ENCODE measurements at regions not wholly inside any gene's neighbourhood (a gene's known extent, or its start where the extent isn't known, plus 50 kb on each side); places are given as distances from the start of the nearest gene placed in this dataset.

DNA sequence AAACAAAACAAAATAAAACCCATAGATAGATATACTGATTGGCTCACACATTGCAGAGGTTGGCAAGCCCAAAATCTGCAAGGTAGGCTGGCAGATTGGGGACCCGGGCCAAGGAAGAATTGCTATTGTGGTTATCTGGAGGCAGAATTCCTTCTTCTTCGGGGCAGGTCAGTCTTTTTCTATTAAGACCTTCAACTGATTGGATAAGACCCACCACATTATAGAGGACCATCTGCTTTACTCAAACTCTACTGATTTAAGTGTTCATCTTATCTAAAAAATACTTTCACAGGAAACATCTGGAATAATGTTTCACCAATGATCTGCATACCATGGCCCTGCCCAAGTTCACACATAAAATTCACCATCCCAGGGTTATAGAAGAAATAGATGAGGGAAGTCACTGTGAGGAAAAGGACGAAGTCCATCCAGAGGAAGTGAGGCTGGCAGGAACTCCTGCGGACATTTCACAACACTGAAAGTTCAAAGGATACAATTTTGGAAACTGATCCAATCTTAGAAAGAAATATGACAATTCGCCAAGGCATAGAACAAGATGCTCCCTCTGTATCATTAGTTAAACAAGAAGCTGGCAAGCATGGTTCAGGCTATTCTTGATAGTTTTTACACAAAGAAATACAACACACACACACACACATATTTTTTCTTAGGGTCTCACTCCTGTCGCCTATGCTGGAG is 127.6 kb upstream of the MED13L start:
- no peak for DNase-seq

DNA sequence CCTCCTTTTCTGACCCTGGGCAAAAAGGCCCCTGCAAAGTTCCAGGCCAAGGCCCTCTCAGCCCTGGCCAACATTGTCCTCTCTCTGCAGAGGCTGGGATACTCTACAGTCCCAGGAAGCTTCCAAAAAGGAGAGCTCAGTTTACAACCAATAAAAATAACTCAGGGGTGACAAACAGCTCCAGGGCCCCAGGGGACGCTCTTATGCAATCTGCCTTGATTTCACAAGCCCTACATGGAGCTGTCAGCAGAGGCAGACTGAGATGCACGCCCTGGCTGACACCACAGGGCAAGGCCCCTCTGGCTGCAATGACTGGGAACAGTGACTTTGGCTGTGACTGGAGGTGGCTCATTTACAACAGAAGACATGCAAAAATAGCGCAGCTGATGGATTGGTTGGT is 129.0 kb upstream of the MED13L start:
- no peak for DNase-seq

DNA sequence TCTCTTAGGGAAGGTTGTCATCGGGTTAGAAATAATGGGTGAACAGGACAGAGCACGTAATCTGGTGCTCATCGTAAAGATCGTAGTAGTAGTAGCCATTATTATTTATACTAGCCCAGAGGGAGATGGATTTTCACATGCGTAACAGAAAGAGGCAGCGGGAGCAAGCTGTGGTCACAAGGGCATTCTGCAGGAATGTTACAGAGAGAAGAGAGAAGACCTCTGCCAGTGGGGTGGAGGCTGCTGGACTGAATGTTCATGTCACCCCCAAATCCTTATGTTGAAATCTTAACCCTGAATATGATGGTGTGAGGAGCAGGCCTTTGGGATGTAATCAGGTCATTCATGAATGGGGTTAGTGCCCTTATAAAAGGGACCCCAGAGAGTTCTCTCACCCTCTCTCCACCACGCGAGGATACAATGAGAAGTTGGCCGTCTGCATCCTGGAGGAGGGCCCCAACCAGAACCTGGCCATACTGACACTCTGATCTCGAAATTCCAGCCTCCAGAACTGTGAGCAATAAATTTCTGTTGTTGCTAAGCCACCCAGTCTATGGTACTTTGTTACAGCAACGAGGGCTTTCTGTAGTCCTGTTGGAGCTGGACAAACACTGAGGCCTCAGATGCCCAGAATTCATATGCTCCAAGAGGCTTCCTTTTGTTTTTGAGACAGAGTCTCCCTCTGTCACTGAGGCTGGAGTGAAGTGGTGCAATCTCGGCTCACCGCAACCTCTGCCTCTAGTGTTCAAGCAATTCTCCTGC is 131.2 kb upstream of the MED13L start:
- no peak for DNase-seq

- DNase-seq: no peak
These were observed 134.5 kb upstream of the MED13L start for GRCh38 chr12:116411977-116412376.

DNA sequence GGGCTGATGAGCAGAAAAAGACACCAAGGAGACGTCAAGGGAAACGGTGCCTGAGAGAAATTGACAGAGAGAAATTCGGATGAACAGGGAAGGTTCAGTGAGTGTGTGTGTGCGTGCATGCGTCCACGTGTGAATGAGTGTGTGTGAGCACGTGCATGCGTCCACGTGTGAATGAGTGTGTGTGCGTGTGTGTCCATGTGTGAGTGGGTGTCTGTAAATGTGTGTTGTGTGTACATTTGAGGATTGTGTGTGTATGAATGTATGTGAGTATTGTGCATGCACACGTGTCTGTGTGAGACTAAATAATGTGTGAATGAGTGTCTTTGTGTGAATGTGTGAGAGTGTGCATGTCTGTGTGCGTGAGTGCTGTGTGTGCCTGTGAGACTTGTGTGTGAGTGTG is 137.4 kb upstream of the MED13L start:
- no peak for DNase-seq

DNA sequence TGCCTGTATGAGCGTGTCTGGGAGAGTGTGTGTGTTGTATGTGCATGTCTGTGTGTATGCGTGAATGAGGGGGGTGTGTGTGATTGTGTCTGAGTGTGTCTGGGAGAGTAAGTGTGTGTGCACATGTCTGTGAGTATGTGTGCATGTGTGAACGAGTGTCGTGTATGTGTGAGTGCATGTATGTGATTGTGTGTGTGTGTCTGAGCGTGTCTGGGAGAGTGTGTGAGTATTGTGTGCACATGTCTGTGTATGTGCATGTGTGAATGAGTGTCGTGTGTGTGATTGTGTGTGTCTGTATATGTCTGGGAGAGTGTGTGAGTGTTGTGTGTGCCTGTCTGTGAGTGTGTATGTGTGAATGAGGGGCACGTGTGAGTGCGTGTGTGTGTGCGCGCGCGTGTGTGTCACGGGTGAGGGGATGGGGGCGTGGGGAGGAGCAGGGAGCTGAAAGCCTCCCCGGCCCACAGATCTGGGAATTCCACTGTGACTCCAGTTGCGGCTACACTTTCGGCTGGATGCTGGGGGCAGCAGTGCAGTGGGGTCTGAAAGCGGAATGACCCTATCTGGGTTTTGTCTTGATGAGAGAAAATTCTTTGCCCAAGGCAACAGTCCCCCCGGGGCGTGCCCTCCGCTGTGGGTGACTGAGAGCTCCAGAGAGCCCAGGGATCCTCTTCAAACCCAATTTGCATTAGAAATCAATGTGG is 138.1 kb upstream of the MED13L start:
- no peak for DNase-seq

DNA sequence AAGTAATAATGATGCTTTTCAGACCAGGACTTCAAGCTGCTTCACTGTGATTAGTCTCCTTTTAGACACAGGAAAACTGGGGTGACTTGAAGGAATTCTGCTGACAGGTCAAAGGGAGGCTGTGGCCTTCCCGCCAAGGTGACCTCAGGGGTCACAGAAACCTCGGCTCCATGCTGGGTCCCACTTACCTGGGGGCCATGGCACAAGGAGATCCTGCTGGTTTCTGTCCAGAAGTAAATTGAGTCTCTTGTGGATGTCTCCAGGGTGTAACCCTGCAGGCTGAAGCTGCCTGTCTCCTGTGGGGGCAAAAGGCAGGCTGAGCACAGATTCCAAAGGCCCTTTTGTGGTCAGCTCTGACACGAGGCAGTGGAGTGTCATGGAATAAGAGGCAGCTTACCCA is 138.7 kb upstream of the MED13L start:
- DNase-seq: no peak

GRCh38 chr12:116418551-116418950 is 140.6 kb upstream of the MAP1LC3B2 start:
- no peak for DNase-seq

DNA sequence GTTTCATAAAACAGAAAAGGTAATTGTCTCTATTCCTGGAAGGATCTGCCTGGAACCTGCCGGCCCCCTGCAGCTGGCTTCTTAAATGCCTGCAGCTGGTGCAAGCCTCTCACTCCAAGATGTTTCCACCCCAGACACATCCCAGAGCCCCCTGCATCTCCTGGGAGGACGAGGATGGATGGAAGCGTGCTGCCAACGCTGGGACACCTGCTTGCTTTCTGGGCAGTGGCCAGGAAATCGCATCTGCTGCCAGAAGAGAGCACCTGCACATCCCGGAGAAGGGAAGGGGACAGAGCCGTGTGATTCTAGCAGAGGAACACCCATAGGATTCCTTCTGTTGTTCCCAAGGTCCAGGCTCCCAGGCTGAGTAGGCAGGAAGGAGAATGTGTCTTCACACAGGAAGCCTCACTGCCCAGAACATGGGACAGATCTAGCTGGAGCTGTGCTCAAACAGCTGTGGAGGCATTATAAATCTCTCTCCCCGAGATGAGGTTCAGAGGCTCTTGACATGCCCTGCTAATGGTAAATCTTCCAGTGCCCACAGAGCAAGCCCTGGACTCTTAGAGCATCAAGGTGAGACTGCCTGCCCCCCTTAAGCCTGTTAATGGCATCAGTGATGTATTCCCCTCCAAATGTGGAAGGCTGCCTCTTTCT is 138.8 kb upstream of the MAP1LC3B2 start:
- DNase-seq: no peak

DNA sequence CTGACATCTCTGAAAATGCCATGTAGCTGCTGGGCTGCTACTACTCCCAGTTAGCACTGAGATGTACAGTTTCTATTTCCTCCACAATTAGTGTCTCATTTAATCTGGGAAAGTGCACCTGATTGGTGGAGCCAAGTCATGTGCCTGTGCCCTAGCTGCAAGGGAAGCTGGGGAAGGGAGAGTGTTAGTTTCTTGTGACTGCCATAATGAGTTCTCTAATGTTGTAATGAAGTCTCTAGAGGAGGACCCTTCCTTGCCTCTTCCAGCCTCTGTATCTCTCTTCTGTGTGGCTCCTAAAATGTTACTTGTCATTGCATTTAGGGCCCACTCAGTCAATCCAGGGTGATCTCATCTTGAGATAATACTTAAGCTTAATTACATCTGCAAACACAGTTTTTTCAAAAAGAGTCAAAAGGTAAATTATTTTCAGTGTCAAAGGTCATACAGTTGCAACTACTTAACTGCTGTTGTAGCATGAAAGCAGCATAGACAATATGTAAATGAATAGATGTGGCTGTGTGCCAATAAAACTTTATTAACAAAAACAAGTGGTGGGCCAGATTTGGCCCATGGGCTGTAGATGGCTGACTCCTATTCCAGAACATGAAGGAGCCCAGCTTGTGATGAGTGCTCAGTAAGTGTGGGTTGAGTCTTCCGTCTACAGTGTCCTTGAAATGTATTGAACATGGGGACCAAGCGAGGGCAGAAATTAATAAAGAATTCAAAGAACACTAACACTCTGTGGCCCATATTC is 137.2 kb upstream of the MAP1LC3B2 start:
- DNase-seq: no peak

DNA sequence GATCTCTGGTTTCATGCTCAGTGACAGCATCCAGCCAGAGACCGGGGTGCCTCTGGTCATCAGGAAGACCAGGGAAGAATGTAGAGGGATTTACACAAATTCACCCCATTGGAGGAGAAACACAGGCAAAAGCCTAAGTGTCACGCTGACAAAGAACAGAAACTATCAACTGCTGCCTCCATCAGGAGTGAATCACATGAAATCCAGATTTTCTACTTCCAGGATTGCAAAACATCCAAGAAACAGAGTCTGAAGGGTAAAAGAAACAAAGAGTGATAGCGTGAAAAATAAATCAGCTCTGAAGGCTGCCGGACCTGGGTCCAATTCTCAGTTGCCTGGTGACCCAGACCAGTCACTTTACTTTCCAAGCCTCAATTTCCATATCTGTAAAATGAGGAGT is 136.1 kb upstream of the MAP1LC3B2 start:
- no peak for DNase-seq

- DNase-seq: no peak
These were observed 133.7 kb upstream of the MAP1LC3B2 start for GRCh38 chr12:116425256-116426193.

GRCh38 chr12:116426391-116427136 is 132.6 kb upstream of the MAP1LC3B2 start:
- DNase-seq: no peak

GRCh38 chr12:116427200-116427930 is 131.8 kb upstream of the MAP1LC3B2 start:
- DNase-seq: no peak

DNA sequence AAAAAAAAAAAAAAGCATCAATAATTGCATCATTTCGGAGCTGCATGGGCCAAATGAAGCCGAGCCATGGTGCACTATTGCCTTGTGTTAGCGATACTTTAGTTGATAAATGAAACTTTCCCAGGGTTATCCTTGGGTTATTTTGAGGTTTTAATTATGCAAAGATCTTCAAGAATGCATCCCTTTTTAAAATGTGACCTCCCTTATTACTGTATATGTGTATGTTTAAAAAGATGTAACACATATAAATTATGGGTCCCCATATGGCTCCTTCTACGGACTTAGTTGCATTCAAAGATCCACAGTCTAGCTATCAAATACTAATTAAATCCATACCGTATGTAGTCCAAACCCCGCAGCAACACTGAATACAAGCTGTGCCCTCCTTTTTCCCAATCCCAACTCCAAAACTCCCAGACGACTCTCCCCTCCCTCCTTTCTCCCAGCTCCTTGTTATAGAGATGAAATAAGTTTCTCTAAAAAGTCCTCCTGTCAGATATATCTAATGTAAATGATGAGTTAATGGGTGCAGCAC is 129.3 kb upstream of the MAP1LC3B2 start:
- no peak for DNase-seq

DNA sequence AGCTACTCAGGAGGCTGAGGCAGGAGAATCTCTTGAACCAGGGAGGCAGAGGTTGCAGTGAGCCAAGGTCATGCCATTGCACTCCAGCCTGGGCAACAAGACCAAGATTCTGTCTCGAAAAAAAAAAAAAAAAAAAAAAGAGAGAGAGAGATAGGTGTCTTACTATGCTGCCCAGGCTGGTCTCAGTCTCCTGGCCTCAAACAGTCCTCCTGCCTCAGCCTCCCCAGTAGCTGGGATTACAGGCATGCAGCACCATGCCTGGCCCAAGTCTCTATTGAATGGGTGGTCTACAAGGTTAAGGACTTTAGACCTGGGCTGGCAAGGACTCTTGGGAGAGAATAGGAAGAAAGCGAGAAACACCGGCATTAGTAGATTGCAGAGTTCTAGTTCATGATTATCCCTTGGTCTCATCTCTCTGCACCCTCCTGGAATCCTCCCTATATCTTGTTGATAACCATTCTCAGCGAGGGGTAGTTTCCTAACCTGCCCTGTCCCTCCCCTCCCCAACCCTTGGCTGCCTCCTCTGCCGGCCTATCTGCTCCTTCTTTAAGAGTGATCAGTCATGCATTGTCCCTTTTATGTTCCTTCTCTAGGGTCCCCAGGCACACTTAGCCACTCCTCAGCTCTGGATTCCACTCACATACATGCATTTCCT is 128.1 kb upstream of the MAP1LC3B2 start:
- no peak for DNase-seq

DNA sequence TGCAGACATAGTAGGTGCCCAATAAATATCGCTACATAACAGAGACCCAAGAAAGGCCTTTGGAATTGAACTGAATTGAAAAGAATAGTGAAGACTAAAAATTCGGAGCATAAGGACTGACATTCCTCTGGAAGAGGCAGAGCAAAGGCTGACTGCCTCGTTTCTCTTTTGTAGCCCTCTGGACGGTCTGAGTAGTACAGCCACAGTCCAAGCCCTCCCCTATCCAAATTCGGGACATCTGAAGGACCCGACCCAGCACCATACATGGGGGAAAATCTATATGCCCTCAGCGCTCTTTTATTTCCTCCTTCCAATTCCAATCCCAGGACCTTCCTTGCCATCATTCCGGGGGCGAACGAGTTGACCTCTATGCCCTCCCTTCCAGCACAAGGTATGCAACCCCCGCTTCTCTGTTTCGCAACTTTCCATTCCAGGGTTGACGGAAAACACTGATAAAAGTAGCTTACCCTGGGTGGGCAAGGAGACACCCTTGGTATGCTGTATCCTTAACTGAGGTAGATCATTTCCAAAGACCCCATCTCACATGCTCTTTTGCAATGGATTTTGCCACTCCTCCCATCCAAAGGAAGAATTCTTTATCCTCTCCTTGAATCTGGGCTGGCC is 127.4 kb upstream of the MAP1LC3B2 start:
- no peak for DNase-seq

DNA sequence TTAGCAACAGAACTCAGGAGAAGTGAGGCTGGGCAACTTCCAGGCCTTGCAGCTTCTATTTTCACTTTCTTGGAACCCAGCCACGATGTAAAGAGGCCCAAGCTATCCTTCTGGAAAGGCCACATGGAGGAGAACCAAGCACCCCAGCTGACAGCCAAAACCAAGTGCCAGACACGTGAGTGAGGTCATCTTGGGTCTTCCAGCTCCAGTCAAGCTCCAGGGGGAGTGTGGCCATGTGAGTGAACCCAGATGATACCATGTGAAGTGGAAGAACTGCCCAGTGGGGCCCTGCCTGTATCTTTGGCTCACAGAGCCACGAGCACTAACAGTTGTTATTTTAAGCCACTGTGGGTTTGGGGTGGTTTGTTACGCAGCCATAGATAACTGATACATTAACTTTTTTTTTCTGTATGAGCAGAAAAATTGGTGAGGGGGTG is 126.8 kb upstream of the MAP1LC3B2 start:
- no peak for DNase-seq

- no peak for DNase-seq
These were observed 125.9 kb upstream of the MAP1LC3B2 start for GRCh38 chr12:116433249-116433648.
